ENCODE measurements at regions not wholly inside any gene's neighbourhood (a gene's known extent, or its start where the extent isn't known, plus 50 kb on each side); places are given as distances from the start of the nearest gene placed in this dataset.
"Not testable (repeated sequence)": the region's sequence is repeated elsewhere in the genome, so short reads cannot be mapped to it uniquely, and the experiment has no call there.

GRCh38 chrX:2631743-2632532 is 59.2 kb upstream of the CD99 start:
- H3K36me3 ChIP-seq (ENCODE audit: insufficient read depth, low read length) = no peaks in the 10 kb centered on the region
- no peak overlapping the region for H3K4me3 ChIP-seq (ENCODE audit: low read length)
- no peaks in the 10 kb centered on the region for H4K20me1 ChIP-seq (ENCODE audit: insufficient read depth)
- no peaks in the 10 kb centered on the region for H3F3A ChIP-seq (ENCODE audit: insufficient read depth, low read length, poor library complexity, severe bottlenecking)
- H3K27me3 ChIP-seq (ENCODE audit: insufficient read depth, low read depth, low read length) = no peaks in the 10 kb centered on the region
- no peak overlapping the region for H2AFZ ChIP-seq (ENCODE audit: low read depth, low read length)
- no peaks in the 10 kb centered on the region for H3K79me2 ChIP-seq (replicated peaks; ENCODE audit: insufficient read depth, low read length)
- TF ChIP-seq TAF1 (IDR thresholded peaks at IDR 0.05; ENCODE audit: low read depth) = no peak
- TF ChIP-seq CTCF (IDR thresholded peaks at IDR 0.05; ENCODE audit: poor library complexity, severe bottlenecking) = no peak
- TF ChIP-seq RAD21 (conservative IDR thresholded peaks at IDR 0.05) = no peak
- no peak for TF ChIP-seq MXI1 (conservative IDR thresholded peaks at IDR 0.05; ENCODE audit: poor library complexity, severe bottlenecking)
- TF ChIP-seq SMC3 (conservative IDR thresholded peaks at IDR 0.05; ENCODE audit: poor library complexity) = no peak
- no peak for TF ChIP-seq EZH2 (IDR thresholded peaks at IDR 0.05; ENCODE audit: borderline replicate concordance, insufficient read depth, low read length, poor library complexity, severe bottlenecking)
- TF ChIP-seq, protein P1, sequence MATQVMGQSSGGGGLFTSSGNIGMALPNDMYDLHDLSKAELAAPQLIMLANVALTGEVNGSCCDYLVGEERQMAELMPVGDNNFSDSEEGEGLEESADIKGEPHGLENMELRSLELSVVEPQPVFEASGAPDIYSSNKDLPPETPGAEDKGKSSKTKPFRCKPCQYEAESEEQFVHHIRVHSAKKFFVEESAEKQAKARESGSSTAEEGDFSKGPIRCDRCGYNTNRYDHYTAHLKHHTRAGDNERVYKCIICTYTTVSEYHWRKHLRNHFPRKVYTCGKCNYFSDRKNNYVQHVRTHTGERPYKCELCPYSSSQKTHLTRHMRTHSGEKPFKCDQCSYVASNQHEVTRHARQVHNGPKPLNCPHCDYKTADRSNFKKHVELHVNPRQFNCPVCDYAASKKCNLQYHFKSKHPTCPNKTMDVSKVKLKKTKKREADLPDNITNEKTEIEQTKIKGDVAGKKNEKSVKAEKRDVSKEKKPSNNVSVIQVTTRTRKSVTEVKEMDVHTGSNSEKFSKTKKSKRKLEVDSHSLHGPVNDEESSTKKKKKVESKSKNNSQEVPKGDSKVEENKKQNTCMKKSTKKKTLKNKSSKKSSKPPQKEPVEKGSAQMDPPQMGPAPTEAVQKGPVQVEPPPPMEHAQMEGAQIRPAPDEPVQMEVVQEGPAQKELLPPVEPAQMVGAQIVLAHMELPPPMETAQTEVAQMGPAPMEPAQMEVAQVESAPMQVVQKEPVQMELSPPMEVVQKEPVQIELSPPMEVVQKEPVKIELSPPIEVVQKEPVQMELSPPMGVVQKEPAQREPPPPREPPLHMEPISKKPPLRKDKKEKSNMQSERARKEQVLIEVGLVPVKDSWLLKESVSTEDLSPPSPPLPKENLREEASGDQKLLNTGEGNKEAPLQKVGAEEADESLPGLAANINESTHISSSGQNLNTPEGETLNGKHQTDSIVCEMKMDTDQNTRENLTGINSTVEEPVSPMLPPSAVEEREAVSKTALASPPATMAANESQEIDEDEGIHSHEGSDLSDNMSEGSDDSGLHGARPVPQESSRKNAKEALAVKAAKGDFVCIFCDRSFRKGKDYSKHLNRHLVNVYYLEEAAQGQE (IDR thresholded peaks at IDR 0.05; ENCODE audit: borderline replicate concordance) = no peak
- TF ChIP-seq POLR2AphosphoS5 (IDR thresholded peaks at IDR 0.05) = no peak
- no peaks in the 10 kb centered on the region for H3K9me3 ChIP-seq (ENCODE audit: low read length)
- H3K9me2 ChIP-seq (ENCODE audit: insufficient read depth, low read length) = no peaks in the 10 kb centered on the region
- no peak overlapping the region for H3K4me2 ChIP-seq (ENCODE audit: low read length)
- H3K27ac ChIP-seq (ENCODE audit: low read length) = peak overlapping the region; percentile 53
- H3K9ac ChIP-seq (ENCODE audit: low read length) = no peak overlapping the region

DNA sequence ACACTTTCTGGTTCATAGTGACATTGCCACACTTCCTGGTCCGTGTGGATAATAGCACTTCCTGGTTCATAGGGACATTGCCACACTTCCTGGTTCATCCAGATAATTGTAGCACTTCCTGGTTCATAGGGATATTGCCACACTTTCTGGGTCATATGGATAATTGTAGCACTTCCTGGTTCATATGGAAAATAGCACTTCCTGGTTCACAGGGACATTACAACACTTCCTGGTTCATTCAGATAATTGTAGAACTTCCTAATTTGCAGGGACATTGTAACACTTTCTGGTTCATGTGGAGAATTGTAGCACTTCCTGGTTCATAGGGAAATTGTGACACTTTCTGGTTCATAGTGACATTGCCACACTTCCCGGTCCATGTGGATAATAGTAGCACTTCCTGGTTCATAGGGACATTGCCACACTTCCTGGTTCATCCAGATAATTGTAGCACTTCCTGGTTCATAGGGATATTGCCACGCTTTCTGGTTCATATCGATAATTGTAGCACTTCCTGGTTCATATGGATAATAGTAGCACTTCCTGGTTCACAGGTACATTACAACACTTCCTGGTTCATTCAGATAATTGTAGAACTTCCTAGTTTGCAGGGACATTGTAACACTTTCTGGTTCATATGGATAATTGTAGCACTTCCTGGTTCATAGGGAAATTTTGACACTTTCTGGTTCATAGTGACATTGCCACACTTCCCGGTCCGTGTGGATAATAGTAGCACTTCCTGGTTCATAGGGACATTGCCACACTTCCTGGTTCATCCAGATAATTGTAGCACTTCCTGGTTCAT is 60.0 kb upstream of the CD99 start:
- TF ChIP-seq POLR2AphosphoS5 (IDR thresholded peaks at IDR 0.05) = peak; percentile 32
- not testable (repeated sequence) for H3K9me2 ChIP-seq (ENCODE audit: insufficient read depth, low read length); H3K4me2 ChIP-seq (ENCODE audit: low read length); H3K27me3 ChIP-seq (ENCODE audit: insufficient read depth, low read depth, low read length); H3K79me2 ChIP-seq (replicated peaks; ENCODE audit: insufficient read depth, low read length); H2AFZ ChIP-seq (ENCODE audit: low read depth, low read length); H3F3A ChIP-seq (ENCODE audit: insufficient read depth, low read length, poor library complexity, severe bottlenecking); H3K4me3 ChIP-seq (ENCODE audit: low read length); H3K9me3 ChIP-seq (ENCODE audit: low read length); H3K9ac ChIP-seq (ENCODE audit: low read length); H4K20me1 ChIP-seq (ENCODE audit: insufficient read depth); H3K36me3 ChIP-seq (ENCODE audit: insufficient read depth, low read length)
- H3K27ac ChIP-seq (ENCODE audit: low read length) = peak overlapping the region; percentile 53
